DMS 273 treated with DMSO at 0.1 percent for 48 hours (cell line): ENCODE measurements at regions not wholly inside any gene's neighbourhood (a gene's known extent, or its start where the extent isn't known, plus 50 kb on each side); places are given as distances from the start of the nearest gene placed in this dataset.

Experiments
- DNase-seq: peaks from one replicate; lab custom pipeline; 2025; lab: John Stamatoyannopoulos, UW

DNA sequence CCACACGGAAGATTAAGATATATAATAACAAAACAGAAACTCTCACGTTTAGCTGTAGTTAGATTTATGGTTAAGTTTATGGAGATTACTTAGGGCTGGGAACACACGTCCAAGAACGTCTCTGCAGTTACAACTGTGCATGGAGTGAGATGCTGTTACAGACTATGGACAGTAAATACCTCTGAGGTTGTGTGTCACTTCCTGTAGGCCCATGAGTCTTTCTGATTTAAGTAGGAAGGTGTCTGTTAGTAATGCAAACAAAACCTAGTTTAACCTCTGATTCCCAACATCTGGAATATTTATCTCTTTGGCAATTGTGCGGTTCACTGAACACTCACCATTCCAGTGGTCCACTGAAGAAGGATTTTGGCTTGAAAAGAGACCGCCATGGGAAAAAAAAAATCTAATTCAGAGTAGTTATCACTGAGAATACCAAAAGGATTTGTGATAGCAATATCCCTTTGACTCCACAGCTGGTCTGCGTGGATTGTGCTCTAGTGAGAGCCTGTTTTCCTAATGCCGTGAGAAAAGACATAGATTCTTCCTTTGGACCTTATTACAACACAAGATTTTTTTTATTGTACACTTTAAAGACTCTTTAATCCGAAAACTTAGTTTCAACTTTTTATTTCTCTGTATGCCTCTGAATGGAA lies 478.2 kb upstream of the CITED2 start:
- DNase-seq, result no peak

GRCh38 chr6:139852067-139852466 lies 477.6 kb upstream of the CITED2 start:
- no peak for DNase-seq

GRCh38 chr6:139851206-139851605 lies 476.8 kb upstream of the CITED2 start:
- DNase-seq, result no peak

DNA sequence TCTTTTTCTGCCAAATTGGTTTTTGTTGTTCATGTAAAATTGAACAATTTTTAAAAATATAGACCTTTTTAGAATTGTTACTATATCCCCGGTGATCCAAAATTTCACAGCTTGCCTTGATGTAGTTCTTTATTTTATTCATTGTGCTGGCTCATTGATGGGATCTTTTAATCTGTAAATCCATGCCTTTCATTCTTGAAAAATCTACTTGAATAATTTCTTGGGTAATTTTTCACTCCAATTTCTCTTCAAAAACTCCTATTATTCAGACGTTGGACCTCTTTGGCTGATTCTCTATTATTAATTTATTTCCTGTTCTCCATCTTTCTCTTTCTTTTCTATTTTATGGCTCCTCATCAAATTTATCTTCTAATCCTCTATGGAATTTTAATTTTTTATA lies 476.1 kb upstream of the CITED2 start:
- no peak for DNase-seq

- no peak for DNase-seq
Observed at GRCh38 chr6:139847457-139847813, 473.0 kb upstream of the CITED2 start.

GRCh38 chr6:139846538-139847456 lies 472.3 kb upstream of the CITED2 start:
- no peak for DNase-seq

- no peak for DNase-seq
Observed at GRCh38 chr6:139844907-139845306, 470.5 kb upstream of the CITED2 start.

DNA sequence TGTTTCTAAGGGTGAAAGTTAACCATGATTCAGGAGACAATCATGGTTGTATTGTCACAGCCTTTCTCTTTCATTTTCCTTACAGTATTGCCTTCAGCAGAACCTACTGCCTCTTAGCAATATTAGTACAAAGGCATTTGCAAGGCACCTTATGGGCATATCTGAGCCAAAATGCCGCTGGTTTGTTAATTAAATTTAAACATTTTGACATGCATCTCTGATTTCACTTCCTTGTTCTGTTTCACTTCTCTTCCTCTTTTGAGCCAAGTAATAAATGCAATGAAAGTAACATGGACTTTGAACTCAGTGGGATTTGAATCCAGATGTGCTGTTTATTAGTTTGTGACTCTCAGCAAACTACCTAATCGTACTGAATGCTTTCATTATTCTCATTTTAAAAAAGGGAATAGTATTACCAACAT lies 467.4 kb upstream of the CITED2 start:
- DNase-seq, result no peak

DNA sequence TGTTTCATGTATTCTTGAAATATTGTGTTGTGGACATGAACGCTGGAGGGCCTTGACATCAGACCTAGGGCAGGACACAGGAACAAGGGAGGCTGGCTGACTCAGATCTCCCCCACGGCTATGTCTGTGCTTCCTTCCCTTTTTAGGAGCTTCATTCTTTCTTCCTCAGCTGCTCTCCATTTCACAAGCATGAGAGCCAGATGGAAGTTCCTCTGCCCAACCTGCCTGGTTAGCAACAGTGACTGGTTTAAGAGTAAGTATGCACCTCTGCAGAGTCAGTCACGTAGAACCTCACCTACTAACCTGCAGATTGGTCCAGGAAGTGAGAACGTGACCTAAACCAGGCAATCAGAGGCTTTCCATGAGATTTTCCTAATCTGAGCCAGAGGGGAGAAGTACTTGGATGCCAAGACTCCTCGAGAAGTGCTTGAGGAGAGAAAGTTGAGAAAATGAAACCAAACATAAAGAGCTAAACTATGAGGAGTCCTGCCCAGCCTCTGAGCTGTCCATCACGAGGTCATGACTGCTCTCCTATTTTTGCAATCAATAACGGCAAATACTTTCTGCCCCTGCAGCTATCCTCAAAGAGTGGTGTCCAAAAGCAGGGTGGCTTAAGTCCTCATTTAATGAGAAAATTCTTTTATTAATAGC lies 465.2 kb upstream of the CITED2 start:
- DNase-seq, result no peak

DNA sequence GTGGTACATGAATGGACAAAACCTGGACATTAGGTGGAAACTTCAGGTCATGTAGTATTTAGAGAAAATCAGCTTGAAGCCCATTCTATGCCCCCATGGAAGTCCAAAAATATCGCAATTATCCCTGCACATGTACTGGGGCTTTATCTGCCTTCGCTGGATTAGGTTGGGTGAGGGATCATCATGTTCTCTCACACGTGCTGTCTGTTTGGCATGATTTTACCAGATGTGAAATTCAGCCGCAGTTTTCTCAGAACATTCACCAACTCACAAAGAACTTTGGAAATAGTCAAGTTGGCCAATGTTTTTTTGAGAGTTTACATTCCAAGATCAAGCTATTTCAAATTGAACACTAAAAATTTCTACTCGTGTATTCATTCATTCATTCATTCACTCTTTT lies 459.8 kb upstream of the CITED2 start:
- no peak for DNase-seq

DNA sequence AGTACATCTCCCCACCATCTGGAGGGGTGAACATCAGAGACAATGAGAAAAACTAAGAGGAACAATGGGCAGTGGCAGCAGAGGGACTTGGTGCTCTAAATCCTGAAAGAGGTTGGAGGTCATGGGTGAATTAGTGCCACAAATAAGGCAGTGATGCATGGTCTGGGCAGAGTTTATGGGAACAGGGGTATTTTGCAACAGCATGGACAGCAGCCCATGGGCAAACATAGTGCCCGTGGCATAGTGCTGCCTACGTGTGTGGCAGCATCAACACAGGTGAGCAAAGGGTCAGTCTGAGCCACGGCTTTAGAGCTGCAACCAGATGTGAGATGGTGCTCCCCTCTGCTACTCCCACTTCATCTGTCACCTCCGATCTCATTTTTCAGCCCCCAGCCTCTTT lies 459.1 kb upstream of the CITED2 start:
- DNase-seq, result no peak

DNA sequence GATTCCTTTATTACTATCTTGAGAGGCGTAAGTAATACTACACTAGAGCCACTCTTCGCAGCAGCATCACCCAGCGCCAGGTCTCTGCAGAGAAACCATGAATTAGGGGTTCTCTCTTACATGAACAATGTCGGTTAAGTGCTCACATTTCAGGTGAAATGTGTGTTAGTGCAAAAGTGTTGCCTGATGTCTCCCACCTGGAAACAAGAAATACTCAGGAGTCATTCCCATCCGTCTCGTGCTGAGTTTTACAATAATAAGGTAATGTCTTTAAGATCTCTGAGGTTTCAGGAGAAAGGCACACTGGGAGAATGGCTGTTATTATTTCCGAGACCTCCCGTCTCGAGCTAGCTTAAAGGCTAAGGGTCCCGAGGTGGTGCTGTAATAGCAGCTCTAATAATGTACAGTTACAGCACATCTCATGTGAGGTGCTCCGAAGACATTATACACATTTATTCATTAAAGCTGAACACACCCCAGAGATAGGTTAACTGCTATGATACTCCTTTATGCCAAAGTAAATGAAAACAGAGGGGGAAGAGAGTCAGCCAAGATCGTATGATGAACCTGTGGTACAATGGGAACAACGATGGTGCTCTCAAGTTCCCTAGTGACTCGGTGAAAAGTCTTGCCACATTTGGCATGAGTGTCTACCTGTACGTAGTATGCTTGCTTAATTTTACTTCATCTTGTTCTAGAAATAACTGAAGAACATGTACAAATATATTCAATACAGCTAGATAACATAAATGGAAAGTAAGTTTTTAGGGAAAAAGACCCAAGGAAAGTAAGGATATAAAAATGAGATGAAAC lies 458.3 kb upstream of the CITED2 start:
- DNase-seq, result no peak

- DNase-seq, result no peak
Observed at GRCh38 chr6:139829576-139829975, 455.1 kb upstream of the CITED2 start.

DNA sequence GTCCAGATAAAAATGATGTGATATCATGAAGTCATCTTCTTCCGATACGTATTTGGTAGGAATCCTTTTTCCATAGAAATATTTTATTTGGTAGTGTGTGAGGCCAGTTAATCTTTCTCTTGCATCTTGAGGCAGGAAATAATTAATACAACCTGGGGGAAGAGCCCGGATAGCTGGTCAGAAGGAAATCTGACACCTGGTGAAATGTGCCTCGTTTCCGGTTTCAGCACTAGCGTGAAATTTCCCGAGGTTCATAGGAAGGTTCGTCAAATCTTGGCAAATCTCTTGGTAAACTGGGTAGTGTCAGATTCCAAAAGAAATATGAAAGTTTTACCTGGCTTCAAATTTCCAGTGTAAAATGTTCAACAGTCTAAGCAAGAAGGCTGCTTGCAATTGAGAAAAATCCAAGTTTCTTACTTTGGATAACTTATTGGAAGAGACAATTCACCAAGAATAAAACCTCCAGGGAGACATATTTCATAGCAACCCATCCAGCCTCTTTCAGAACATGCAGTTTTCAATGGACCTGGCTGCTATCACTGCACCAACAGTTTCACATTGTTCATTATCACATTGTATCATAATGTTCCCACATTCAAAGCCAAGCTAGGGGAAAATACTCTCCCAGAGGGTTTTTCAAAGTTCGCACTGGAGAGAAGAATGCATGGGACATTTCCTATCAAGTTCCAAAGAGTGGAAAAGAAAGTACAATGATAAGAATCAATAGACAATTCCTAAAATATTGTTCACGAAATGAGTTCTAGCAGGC lies 454.5 kb upstream of the CITED2 start:
- DNase-seq, result no peak

DNA sequence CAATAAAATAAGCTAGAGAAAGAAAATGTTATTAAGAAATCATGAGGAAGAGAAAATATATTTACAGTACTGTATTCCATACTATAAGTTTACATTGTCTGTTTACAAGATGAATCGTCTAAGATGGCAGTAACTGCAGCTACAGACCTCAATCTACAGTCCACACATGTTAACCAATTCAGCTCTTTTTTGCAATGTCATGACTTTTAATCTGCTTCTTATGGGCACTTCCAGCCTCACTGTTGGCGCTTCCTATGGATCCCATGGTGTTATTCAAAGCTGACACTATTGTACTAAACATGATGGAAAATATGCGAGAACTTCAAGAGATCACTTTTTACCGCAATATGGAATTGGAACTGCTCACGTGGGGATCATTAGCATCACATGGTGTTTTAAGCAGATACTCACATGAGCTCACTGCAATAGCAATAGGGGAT lies 451.5 kb upstream of the CITED2 start:
- DNase-seq, result no peak

GRCh38 chr6:139824864-139825263 lies 450.4 kb upstream of the CITED2 start:
- DNase-seq, result no peak

GRCh38 chr6:139823808-139824126 lies 449.3 kb upstream of the CITED2 start:
- no peak for DNase-seq

DNA sequence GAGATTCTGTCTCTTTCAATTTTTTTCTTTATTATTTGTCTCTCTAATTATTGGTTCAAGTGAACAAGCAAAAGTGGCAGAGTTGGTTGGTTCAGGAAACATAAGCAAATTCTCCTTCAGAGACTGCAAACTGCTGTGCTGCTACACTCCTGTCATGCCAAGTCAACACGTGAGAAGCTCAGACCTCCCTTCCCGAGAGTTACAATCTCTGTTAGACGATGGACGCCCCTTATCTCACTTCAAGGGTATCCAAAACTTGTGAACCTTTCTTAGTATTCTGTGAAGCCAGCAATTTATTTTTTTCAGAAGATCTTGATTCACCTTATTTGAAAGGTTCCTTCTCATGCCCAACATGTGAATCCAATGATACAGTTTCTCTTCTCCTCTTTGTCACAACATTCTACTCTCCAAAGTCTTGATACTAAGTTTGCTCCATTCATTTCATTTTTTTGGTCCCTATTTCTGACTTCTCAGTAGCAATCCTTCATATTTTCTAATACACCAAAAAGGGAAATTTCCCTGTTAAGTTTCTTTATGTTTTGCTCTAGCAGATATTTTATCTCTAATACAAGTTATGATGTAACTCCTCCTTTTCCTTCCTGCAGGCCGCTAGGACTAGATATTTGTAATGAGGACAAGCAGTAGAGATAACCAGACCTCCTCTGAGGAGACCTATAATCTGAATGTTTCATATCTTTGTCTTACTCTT lies 448.8 kb upstream of the CITED2 start:
- DNase-seq, result no peak

DNA sequence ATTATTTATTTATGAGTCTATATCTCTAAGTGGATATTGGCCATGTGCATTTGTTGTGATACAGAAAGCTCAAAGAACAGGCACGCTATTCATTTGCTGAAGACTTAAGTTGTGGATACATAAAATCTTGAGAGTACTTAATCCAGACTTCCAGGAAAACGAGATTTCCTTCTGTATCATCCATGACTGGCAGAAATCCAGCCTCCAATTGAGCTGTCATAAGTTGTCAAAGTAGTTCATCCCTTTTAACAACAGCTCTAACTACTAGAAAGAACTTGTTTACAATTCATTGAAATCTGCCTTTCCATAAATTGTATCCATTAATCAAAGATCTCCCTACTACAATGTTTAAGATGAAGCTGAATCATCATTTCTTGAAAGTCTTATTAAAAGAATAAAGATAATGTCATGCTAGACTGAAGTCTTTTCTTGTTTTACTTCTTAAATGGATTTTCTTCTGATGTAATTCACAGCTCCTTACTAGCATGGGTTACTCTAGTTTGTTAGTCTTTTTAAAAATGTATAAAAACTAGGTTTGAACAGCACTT lies 447.3 kb upstream of the CITED2 start:
- no peak for DNase-seq

- DNase-seq, result no peak
Observed at GRCh38 chr6:139820210-139820609, 445.8 kb upstream of the CITED2 start.

DNA sequence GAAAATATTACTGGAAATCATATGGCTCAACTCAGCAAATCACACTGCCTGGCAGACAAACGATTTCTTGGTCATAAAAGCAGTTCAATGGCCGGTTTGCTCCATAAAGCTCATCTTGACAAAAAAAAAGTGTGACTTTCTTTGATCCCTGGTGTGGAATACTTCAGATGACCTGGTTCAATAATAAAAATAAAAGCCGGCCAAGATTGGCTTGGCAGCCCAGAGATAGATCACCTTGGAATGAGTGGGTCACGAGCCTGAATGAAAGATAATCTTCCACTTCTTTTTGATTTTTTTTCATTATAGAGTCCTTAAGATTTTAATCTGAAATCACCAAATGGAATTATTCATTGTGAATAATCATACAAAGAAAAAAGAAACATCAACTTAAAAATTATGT lies 445.3 kb upstream of the CITED2 start:
- no peak for DNase-seq
